ENCODE measurements at regions not wholly inside any gene's neighbourhood (a gene's known extent, or its start where the extent isn't known, plus 50 kb on each side); places are given as distances from the start of the nearest gene placed in this dataset.

- DNase-seq (ENCODE audit: low read depth in 4 of 4, low spot score in 2 of 4): no peak
These were observed 426.1 kb upstream of the CADM1 start for GRCh38 chr11:115930291-115930690.

GRCh38 chr11:115929618-115930129 lies 425.5 kb upstream of the CADM1 start:
- DNase-seq (ENCODE audit: low read depth in 4 of 4, low spot score in 2 of 4): no peak

- DNase-seq (ENCODE audit: low read depth in 4 of 4, low spot score in 2 of 4): no peak
These were observed 424.6 kb upstream of the CADM1 start for GRCh38 chr11:115928811-115929210.

- DNase-seq (ENCODE audit: low read depth in 4 of 4, low spot score in 2 of 4): no peak
These were observed 423.7 kb upstream of the CADM1 start for GRCh38 chr11:115927823-115928329.

GRCh38 chr11:115926601-115927000 lies 422.4 kb upstream of the CADM1 start:
- no peak for DNase-seq (ENCODE audit: low read depth in 4 of 4, low spot score in 2 of 4)

- DNase-seq (ENCODE audit: low read depth in 4 of 4, low spot score in 2 of 4): no peak
These were observed 421.9 kb upstream of the CADM1 start for GRCh38 chr11:115926138-115926537.

GRCh38 chr11:115925568-115926090 lies 421.4 kb upstream of the CADM1 start:
- DNase-seq (ENCODE audit: low read depth in 4 of 4, low spot score in 2 of 4): no peak

GRCh38 chr11:115924744-115925567 lies 420.7 kb upstream of the CADM1 start:
- DNase-seq (ENCODE audit: low read depth in 4 of 4, low spot score in 2 of 4): no peak

GRCh38 chr11:115922876-115923275 lies 418.7 kb upstream of the CADM1 start:
- DNase-seq (ENCODE audit: low read depth in 4 of 4, low spot score in 2 of 4): no peak

- no peak for DNase-seq (ENCODE audit: low read depth in 4 of 4, low spot score in 2 of 4)
These were observed 417.8 kb upstream of the CADM1 start for GRCh38 chr11:115921986-115922385.

- no peak for DNase-seq (ENCODE audit: low read depth in 4 of 4, low spot score in 2 of 4)
These were observed 417.3 kb upstream of the CADM1 start for GRCh38 chr11:115921540-115921939.

GRCh38 chr11:115920841-115921480 lies 416.7 kb upstream of the CADM1 start:
- DNase-seq (ENCODE audit: low read depth in 4 of 4, low spot score in 2 of 4): no peak

GRCh38 chr11:115920092-115920461 lies 415.9 kb upstream of the CADM1 start:
- DNase-seq (ENCODE audit: low read depth in 4 of 4, low spot score in 2 of 4): no peak

- DNase-seq (ENCODE audit: low read depth in 4 of 4, low spot score in 2 of 4): no peak
These were observed 415.3 kb upstream of the CADM1 start for GRCh38 chr11:115919341-115920091.

GRCh38 chr11:115918576-115918975 lies 414.4 kb upstream of the CADM1 start:
- DNase-seq (ENCODE audit: low read depth in 4 of 4, low spot score in 2 of 4): no peak

GRCh38 chr11:115916608-115917007 lies 412.4 kb upstream of the CADM1 start:
- DNase-seq (ENCODE audit: low read depth in 4 of 4, low spot score in 2 of 4): no peak

GRCh38 chr11:115912484-115912945 lies 408.3 kb upstream of the CADM1 start:
- no peak for DNase-seq (ENCODE audit: low read depth in 4 of 4, low spot score in 2 of 4)

GRCh38 chr11:115911613-115912346 lies 407.6 kb upstream of the CADM1 start:
- DNase-seq (ENCODE audit: low read depth in 4 of 4, low spot score in 2 of 4): no peak

GRCh38 chr11:115910379-115910778 lies 406.2 kb upstream of the CADM1 start:
- DNase-seq (ENCODE audit: low read depth in 4 of 4, low spot score in 2 of 4): no peak

- DNase-seq (ENCODE audit: low read depth in 4 of 4, low spot score in 2 of 4): no peak
These were observed 402.0 kb upstream of the CADM1 start for GRCh38 chr11:115906171-115906570.
